Nephron progenitor cell (in vitro differentiated cells): ENCODE measurements at regions not wholly inside any gene's neighbourhood (a gene's known extent, or its start where the extent isn't known, plus 50 kb on each side); places are given as distances from the start of the nearest gene placed in this dataset.

Source experiments
- DNase-seq: peaks from one replicate; pipeline ENCODE4 v3.0.0; 2021
- H3K27ac Mint-ChIP-seq: 2 replicates; pipeline ENCODE4 v1.8.0; 2021; ENCODE audit warnings: mild to moderate bottlenecking, moderate library complexity, mixed read lengths
- H3K27me3 Mint-ChIP-seq: 2 replicates; pipeline ENCODE4 v1.8.0; 2021; ENCODE audit warnings: mild to moderate bottlenecking, low read depth, mixed read lengths; ENCODE audit not compliant: poor library complexity
- H3K36me3 Mint-ChIP-seq: 2 replicates; pipeline ENCODE4 v1.8.0; 2021; ENCODE audit warnings: low read depth, mixed read lengths
- H3K4me1 Mint-ChIP-seq: 2 replicates; pipeline ENCODE4 v1.8.0; 2021; ENCODE audit warnings: mixed read lengths
- H3K4me3 Mint-ChIP-seq: 2 replicates; pipeline ENCODE4 v1.8.0; 2021; ENCODE audit warnings: mild to moderate bottlenecking, moderate library complexity, mixed read lengths
- H3K9me3 Mint-ChIP-seq: 2 replicates; pipeline ENCODE4 v1.8.0; 2021; ENCODE audit warnings: mild to moderate bottlenecking, moderate library complexity, mixed read lengths
- TF ChIP-seq, protein P1 (sequence below): fragments of 200-600 bp; sonication (generic); IDR thresholded peaks from 2 replicates; pipeline ENCODE4 v1.5.0; 2021; ENCODE audit warnings: antibody characterized with exemption

DNA sequence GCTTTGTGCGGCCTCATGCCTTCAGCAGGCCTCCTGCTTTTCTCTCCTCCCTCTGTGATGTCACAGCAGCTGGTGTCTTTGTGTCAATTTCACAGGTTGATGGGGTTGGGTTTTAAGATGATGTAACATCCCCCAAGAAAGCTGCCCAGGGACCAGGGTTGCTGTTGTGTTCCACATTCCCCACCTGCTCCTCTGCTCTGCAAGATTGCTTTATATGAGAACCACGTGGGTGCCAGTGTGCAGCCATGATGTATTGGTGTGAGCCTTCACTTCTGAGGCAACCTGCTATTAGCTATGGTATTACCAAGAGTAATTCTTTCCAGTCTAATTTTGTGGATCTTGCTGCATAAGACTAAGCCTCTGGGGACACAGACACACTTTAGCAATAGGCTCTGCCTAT lies 213.0 kb upstream of the ADAMTS16 start:
- Mint-ChIP-seq H3K27me3 (no peaks in the 10 kb centered on the region), H3K36me3 (no peaks in the 10 kb centered on the region), H3K4me1 (peaks cover 7% of the 10 kb centered on the region), H3K9me3 (no peaks in the 10 kb centered on the region), H3K27ac (no peak overlapping the region), H3K4me3 (no peak overlapping the region)
- TF ChIP-seq, protein P1, sequence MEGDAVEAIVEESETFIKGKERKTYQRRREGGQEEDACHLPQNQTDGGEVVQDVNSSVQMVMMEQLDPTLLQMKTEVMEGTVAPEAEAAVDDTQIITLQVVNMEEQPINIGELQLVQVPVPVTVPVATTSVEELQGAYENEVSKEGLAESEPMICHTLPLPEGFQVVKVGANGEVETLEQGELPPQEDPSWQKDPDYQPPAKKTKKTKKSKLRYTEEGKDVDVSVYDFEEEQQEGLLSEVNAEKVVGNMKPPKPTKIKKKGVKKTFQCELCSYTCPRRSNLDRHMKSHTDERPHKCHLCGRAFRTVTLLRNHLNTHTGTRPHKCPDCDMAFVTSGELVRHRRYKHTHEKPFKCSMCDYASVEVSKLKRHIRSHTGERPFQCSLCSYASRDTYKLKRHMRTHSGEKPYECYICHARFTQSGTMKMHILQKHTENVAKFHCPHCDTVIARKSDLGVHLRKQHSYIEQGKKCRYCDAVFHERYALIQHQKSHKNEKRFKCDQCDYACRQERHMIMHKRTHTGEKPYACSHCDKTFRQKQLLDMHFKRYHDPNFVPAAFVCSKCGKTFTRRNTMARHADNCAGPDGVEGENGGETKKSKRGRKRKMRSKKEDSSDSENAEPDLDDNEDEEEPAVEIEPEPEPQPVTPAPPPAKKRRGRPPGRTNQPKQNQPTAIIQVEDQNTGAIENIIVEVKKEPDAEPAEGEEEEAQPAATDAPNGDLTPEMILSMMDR = no peak
- no peak for DNase-seq

DNA sequence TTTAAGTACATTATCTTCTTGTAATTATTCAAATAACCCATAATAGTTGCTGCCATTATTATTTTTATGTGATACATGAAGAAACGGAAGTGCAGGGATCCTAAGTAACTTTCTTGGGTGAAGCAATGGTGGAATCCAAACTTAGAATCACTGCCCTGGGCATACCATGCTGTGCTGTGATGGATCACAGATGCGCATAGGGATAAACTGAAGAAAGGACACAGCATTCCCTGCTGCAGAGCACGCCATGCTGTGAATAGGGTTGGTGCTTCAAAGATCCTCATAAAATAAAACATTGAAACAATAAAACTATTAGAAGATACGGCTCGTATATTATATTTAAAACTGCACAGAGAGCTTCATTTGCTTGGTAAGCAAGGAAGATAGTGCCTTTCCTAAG lies 211.7 kb upstream of the ADAMTS16 start:
- DNase-seq = no peak
- TF ChIP-seq, protein P1 = no peak
- no peaks in the 10 kb centered on the region for H3K36me3 Mint-ChIP-seq
- H3K9me3 Mint-ChIP-seq = peaks cover 11% of the 10 kb centered on the region
- H3K27ac Mint-ChIP-seq = no peak overlapping the region
- peaks cover 7% of the 10 kb centered on the region for H3K4me1 Mint-ChIP-seq
- H3K4me3 Mint-ChIP-seq = no peak overlapping the region
- H3K27me3 Mint-ChIP-seq = peaks cover under 1% of the 10 kb centered on the region

DNA sequence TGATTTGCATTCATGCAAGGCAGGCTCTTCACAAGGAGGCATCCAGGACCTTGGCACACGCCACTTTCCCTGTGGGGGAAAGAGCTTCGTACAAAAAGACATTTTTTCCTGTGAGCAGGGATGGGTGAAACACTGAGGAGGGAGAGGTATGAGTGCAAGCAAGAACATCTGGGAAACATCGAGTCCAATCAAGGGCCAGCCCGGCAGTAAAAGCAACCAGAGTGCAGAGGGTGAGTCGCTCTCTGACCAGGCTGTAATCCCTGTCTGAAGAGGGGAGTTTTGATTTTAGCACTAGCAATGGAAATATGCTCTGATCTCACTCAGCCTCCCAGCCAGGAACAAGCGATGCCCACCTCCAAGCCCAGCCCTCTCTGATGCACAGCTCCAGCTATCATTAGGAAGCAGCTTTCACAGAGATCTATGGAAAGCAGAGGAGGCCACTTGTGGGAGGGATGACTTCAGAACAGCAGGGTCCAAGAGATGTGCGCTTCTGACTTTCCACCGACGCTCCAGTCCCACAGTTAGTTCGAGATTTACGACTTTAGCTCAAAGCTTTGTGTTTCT lies 211.0 kb upstream of the ADAMTS16 start:
- no peak for DNase-seq
- no peak overlapping the region for H3K4me3 Mint-ChIP-seq
- no peak overlapping the region for H3K27ac Mint-ChIP-seq
- peaks cover 13% of the 10 kb centered on the region for H3K9me3 Mint-ChIP-seq
- H3K4me1 Mint-ChIP-seq = peaks cover 7% of the 10 kb centered on the region
- H3K27me3 Mint-ChIP-seq = peaks cover 5% of the 10 kb centered on the region
- H3K36me3 Mint-ChIP-seq = no peaks in the 10 kb centered on the region
- TF ChIP-seq, protein P1 = no peak

DNA sequence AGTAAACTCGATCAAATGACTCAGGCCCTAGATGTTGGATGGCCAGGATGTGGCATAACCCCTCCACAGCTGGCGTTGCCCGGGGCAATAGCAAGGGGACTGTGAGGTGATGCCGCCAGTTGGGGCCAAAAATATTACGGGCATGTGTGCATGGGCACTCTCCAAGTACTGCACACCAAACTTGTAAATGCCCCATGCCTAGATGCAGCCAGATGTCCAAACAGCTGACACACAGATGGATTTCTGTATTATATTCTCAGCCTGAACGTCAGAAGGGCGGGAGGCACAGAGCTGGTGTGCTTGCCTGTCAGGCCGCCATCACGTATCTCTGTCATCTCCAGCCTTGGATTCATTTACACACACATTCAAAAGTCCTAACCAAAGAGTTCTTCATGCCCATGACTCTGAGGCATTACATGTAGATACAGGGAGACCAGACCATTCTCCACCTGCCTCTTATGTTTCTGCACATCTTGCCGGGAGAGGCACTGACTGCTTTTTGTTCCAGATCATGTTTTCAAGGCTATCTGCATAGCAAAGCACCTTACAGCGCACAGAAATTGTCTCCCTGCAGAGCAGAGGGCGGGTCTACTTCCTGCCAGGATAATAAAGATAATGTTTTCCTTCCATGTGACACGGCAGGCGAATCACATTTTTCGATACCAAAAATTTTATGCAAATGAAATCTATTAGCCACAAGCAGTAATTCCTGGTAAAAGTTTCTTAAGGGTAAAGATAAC lies 200.9 kb upstream of the ADAMTS16 start:
- Mint-ChIP-seq H3K36me3 (no peaks in the 10 kb centered on the region), H3K27ac (no peak overlapping the region), H3K4me1 (peaks cover 4% of the 10 kb centered on the region), H3K9me3 (no peaks in the 10 kb centered on the region), H3K4me3 (no peak overlapping the region), H3K27me3 (peaks cover 7% of the 10 kb centered on the region)
- DNase-seq = no peak
- TF ChIP-seq, protein P1 = no peak

DNA sequence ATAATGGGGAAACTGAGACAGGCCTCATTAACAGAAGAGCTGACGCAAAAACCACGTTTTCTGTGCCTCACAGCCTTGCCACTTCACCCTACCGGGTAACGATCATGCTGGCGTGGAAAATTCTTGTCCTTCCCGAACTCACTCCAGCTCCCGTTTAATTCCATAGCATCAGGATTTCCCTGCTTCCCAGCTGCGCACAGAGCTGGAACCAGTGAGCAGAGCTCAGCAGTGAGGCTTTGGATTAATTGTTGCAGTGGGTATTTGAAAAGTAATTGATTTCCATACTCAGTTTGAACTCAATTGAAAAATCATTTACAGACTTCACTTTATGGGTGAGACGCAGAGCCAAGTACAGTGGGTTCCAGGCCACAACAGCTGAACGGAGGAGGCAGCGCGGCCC lies 199.0 kb upstream of the ADAMTS16 start:
- no peak overlapping the region for H3K27ac Mint-ChIP-seq
- H3K27me3 Mint-ChIP-seq = peaks cover 11% of the 10 kb centered on the region
- no peak for DNase-seq
- H3K4me1 Mint-ChIP-seq = peaks cover 4% of the 10 kb centered on the region
- H3K36me3 Mint-ChIP-seq = no peaks in the 10 kb centered on the region
- no peak overlapping the region for H3K4me3 Mint-ChIP-seq
- TF ChIP-seq, protein P1 = no peak
- no peaks in the 10 kb centered on the region for H3K9me3 Mint-ChIP-seq
